SU-DHL-6 (cell line): ENCODE measurements at regions not wholly inside any gene's neighbourhood (a gene's known extent, or its start where the extent isn't known, plus 50 kb on each side); places are given as distances from the start of the nearest gene placed in this dataset.

Source experiments
- EZH2phosphoT487 ChIP-seq: fragments of 200-600 bp; sonication (generic), shearing (Covaris generic); conservative IDR thresholded peaks from 2 replicates; pipeline ENCODE4 v1.6.1; 2018; ENCODE audit warnings: mild to moderate bottlenecking, antibody characterized with exemption, low read length, moderate library complexity, mixed read lengths
- TF ChIP-seq, protein P1 (sequence below): fragments of 200-600 bp; sonication (generic); IDR thresholded peaks from one replicate; pipeline ENCODE4 v1.5.1; 2017; ENCODE audit warnings: antibody characterized with exemption, mild to moderate bottlenecking, low read length, moderate library complexity; ENCODE audit not compliant: insufficient read depth, poor library complexity, severe bottlenecking

GRCh38 chr1:221350091-221350490 is 391.8 kb downstream of the DUSP10 start:
- TF ChIP-seq EZH2phosphoT487: no peak
- TF ChIP-seq, protein P1, sequence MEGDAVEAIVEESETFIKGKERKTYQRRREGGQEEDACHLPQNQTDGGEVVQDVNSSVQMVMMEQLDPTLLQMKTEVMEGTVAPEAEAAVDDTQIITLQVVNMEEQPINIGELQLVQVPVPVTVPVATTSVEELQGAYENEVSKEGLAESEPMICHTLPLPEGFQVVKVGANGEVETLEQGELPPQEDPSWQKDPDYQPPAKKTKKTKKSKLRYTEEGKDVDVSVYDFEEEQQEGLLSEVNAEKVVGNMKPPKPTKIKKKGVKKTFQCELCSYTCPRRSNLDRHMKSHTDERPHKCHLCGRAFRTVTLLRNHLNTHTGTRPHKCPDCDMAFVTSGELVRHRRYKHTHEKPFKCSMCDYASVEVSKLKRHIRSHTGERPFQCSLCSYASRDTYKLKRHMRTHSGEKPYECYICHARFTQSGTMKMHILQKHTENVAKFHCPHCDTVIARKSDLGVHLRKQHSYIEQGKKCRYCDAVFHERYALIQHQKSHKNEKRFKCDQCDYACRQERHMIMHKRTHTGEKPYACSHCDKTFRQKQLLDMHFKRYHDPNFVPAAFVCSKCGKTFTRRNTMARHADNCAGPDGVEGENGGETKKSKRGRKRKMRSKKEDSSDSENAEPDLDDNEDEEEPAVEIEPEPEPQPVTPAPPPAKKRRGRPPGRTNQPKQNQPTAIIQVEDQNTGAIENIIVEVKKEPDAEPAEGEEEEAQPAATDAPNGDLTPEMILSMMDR: no peak
